Panc1 (cell line): ENCODE measurements at regions not wholly inside any gene's neighbourhood (a gene's known extent, or its start where the extent isn't known, plus 50 kb on each side); places are given as distances from the start of the nearest gene placed in this dataset.
"Not testable (repeated sequence)": the region's sequence is repeated elsewhere in the genome, so short reads cannot be mapped to it uniquely, and the experiment has no call there.

Experiments used
- ATAC-seq: fragments of 200-7000 bp; cut with Tn5 transposase; 2 replicates; pipeline ENCODE4 v1.9.1; 2020; ENCODE audit warnings: mild to moderate bottlenecking, moderate library complexity
- BruUV-seq: library from RNA; stranded (reverse); fragments of 400-500 nt; replicated peaks from 2 replicates; lab custom pipeline; 2021; lab: Mats Ljungman, UMichigan
- CTCF ChIA-PET: fragments of 300-600 bp; sonication (Branson Sonifier 250); formaldehyde crosslinking; loops from one replicate; lab custom pipeline; 2022; ENCODE audit warnings: antibody characterized with exemption; lab: Charles Lee
- POLR2A ChIA-PET: fragments of 300-600 bp; sonication (Branson Sonifier 250); formaldehyde crosslinking; loops from one replicate; lab custom pipeline; 2022; ENCODE audit warnings: antibody characterized with exemption; lab: Charles Lee
- DNase-seq: peaks from one replicate; pipeline ENCODE4 v3.0.0-alpha.2; 2010; ENCODE audit warnings: low read depth, low spot score
- H3K27ac ChIP-seq: 2 replicates; pipeline ENCODE4 v1.5.1; 2011; ENCODE audit warnings: mild to moderate bottlenecking, low read length, inconsistent platforms
- H3K27me3 ChIP-seq: fragments of 200-500 bp; sonication (Bioruptor generic); 2 replicates; pipeline ENCODE4 v1.6.0; 2014; ENCODE audit warnings: low read length, inconsistent platforms; ENCODE audit not compliant: control insufficient read depth, insufficient read depth
- H3K36me3 ChIP-seq: fragments of 200-500 bp; sonication (Bioruptor generic); 2 replicates; pipeline ENCODE4 v1.5.1; 2014; ENCODE audit warnings: inconsistent platforms, mild to moderate bottlenecking, low read length, moderate library complexity; ENCODE audit not compliant: control insufficient read depth, insufficient read depth
- H3K4me1 ChIP-seq: 2 replicates; pipeline ENCODE4 v1.5.1; 2011; ENCODE audit warnings: inconsistent platforms, mild to moderate bottlenecking, low read length, moderate library complexity; ENCODE audit not compliant: control insufficient read depth, insufficient read depth
- H3K4me3 ChIP-seq, 2 experiments: 2 replicates each; pipeline ENCODE4 v1.5.1; 2011 to 2012; ENCODE audit warnings: low read depth in 2 of 2, low read length in 2 of 2, mild to moderate bottlenecking in 2 of 2, inconsistent platforms in 1 of 2, moderate library complexity in 1 of 2
- H3K9me3 ChIP-seq: fragments of 200-500 bp; sonication (Bioruptor generic); 2 replicates; pipeline ENCODE4 v1.5.1; 2014; ENCODE audit warnings: low read depth, mild to moderate bottlenecking, inconsistent platforms, low read length, moderate library complexity; ENCODE audit not compliant: control insufficient read depth, insufficient read depth
- POLR2AphosphoS5 ChIP-seq: IDR thresholded peaks from 2 replicates; pipeline ENCODE4 v1.6.1; 2012; ENCODE audit warnings: mild to moderate bottlenecking, low read depth, low read length, moderate library complexity
- SIN3A ChIP-seq: IDR thresholded peaks from 2 replicates; pipeline ENCODE4 v1.6.1; 2012; ENCODE audit warnings: low read depth, mild to moderate bottlenecking, low read length, moderate library complexity, borderline replicate concordance; ENCODE audit not compliant: insufficient read depth
- TCF7L2 ChIP-seq: IDR thresholded peaks from 2 replicates; pipeline ENCODE4 v1.6.1; 2011; ENCODE audit warnings: mild to moderate bottlenecking, low read depth, low read length, inconsistent platforms
- in situ Hi-C: cut with HindIII; loops from 2 replicates; pipeline ENCODE4 v1.10.0; 2016; ENCODE audit warnings: low sequenced_read_pairs, low pct_unique_long_range_greater_than_20kb
- intact Hi-C: fragments of 100-400 bp; cut with micrococcal nuclease; formaldehyde crosslinking; loops from one replicate; pipeline ENCODE4 v1.10.0; 2022; ENCODE audit not compliant: unreplicated experiment
- TF ChIP-seq, protein P1 (sequence below): fragments of 450-650 bp; IDR thresholded peaks from 2 replicates; pipeline ENCODE4 v1.5.1; 2017; ENCODE audit warnings: mild to moderate bottlenecking
- TF ChIP-seq, protein P2 (sequence below), 2 experiments: IDR thresholded peaks; 2 replicates each; pipeline ENCODE4 v1.6.1; 2011 to 2012; ENCODE audit warnings: low read depth in 2 of 2, control low read depth in 1 of 2, low read length in 1 of 2, mild to moderate bottlenecking in 1 of 2, moderate library complexity in 1 of 2; ENCODE audit not compliant: insufficient read depth in 1 of 2

DNA sequence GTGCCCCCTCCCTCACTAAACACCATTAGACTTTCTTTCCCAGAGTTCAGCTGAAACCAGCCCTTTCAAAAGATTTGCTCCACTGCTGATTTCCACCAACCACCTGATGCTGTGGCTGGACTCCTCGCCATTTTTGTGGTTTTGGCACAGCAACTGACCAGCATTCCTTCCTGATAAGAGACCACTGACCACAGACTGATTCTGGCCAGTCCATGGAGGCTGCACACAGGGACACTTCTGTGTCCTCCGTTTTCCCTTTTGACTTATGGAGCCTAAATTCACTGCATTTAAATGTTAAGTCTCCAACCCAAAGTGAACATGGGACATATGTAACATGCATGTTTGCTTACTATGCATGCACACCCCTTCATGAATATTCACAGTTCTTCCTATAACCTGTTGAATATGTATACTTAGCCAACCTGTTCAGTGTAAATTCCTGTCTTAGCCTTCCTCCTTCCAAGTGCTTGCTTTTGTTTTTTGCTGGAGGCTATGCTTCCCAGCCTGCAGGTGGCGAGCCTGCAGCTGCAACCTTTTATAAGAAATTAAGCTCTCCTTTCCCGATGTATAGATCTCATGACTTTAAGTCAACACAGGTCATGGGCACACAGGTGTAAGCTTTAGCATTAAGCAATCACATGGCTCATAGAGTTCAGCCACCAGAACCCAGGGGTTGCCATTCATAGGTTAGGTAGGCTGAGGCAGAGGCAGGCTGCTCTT, 78.7 kb downstream of the ACTL7B start:
- no TSS peak for BruUV-seq
- Histone ChIP-seq H3K9me3 (no peaks in the 10 kb centered on the region), H3K36me3 (no peaks in the 10 kb centered on the region), H3K27ac (no peak overlapping the region), H3K27me3 (no peaks in the 10 kb centered on the region; the same call in 1 of the 2 replicates), H3K4me1 (no peaks in the 10 kb centered on the region), H3K4me3 (no peak overlapping the region)
- intact Hi-C loops: no loop called here
- ChIA-PET POLR2A (interaction anchor here (0.6 kb wide), 1 partner anchor 290 kb away, joined by 3 read pairs; no protein-coding TSS in a partner anchor), CTCF (no interaction called here)
- in situ Hi-C loops: no loop called here
- ATAC-seq: no peak
- TF ChIP-seq, protein P1, sequence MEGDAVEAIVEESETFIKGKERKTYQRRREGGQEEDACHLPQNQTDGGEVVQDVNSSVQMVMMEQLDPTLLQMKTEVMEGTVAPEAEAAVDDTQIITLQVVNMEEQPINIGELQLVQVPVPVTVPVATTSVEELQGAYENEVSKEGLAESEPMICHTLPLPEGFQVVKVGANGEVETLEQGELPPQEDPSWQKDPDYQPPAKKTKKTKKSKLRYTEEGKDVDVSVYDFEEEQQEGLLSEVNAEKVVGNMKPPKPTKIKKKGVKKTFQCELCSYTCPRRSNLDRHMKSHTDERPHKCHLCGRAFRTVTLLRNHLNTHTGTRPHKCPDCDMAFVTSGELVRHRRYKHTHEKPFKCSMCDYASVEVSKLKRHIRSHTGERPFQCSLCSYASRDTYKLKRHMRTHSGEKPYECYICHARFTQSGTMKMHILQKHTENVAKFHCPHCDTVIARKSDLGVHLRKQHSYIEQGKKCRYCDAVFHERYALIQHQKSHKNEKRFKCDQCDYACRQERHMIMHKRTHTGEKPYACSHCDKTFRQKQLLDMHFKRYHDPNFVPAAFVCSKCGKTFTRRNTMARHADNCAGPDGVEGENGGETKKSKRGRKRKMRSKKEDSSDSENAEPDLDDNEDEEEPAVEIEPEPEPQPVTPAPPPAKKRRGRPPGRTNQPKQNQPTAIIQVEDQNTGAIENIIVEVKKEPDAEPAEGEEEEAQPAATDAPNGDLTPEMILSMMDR: 0 out of 2 replicates have a peak, but pooled peaks have one; percentile 13
- TF ChIP-seq TCF7L2: no peak
- no peak for DNase-seq

DNA sequence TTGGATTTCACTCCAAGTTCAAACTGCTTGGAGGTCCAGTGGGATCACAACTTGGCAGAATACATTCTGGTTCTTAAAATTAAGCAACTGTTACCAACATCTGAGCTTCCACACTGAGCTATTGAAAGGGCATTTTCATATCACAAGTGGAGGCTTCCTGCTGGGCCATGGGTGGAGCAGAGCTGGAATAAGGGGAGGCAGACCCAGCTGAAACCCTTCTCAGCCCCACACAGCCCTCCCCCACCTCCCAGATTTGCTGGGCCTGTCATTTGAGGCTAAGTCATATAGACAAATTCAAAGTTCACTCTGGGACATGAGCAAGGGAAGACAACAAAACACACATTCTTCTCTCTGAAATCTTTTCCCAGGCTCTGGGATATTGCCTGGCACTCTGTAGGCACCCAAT, 79.9 kb downstream of the ACTL7B start:
- Histone ChIP-seq H3K4me1 (no peaks in the 10 kb centered on the region), H3K9me3 (no peaks in the 10 kb centered on the region), H3K27me3 (no peaks in the 10 kb centered on the region; the same call in 1 of the 2 replicates), H3K36me3 (no peaks in the 10 kb centered on the region), H3K4me3 (no peak overlapping the region), H3K27ac (no peak overlapping the region)
- no TSS peak for BruUV-seq
- ChIA-PET POLR2A (interaction anchor here (0.6 kb wide), 1 partner anchor 1362 kb away, joined by 7 read pairs; no protein-coding TSS in a partner anchor), CTCF (no interaction called here)
- in situ Hi-C loops: no loop called here
- no peak for ATAC-seq
- DNase-seq: no peak
- TF ChIP-seq POLR2AphosphoS5: no peak
- TF ChIP-seq, protein P2, sequence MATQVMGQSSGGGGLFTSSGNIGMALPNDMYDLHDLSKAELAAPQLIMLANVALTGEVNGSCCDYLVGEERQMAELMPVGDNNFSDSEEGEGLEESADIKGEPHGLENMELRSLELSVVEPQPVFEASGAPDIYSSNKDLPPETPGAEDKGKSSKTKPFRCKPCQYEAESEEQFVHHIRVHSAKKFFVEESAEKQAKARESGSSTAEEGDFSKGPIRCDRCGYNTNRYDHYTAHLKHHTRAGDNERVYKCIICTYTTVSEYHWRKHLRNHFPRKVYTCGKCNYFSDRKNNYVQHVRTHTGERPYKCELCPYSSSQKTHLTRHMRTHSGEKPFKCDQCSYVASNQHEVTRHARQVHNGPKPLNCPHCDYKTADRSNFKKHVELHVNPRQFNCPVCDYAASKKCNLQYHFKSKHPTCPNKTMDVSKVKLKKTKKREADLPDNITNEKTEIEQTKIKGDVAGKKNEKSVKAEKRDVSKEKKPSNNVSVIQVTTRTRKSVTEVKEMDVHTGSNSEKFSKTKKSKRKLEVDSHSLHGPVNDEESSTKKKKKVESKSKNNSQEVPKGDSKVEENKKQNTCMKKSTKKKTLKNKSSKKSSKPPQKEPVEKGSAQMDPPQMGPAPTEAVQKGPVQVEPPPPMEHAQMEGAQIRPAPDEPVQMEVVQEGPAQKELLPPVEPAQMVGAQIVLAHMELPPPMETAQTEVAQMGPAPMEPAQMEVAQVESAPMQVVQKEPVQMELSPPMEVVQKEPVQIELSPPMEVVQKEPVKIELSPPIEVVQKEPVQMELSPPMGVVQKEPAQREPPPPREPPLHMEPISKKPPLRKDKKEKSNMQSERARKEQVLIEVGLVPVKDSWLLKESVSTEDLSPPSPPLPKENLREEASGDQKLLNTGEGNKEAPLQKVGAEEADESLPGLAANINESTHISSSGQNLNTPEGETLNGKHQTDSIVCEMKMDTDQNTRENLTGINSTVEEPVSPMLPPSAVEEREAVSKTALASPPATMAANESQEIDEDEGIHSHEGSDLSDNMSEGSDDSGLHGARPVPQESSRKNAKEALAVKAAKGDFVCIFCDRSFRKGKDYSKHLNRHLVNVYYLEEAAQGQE (IDR thresholded peaks at IDR 0.05; ENCODE audit: insufficient read depth in 1 of 2, low read depth in 2 of 2, low read length in 1 of 2): no peak
- TF ChIP-seq SIN3A: no peak
- no peak for TF ChIP-seq TCF7L2
- TF ChIP-seq, protein P1: no peak
- intact Hi-C loops: no loop called here

DNA sequence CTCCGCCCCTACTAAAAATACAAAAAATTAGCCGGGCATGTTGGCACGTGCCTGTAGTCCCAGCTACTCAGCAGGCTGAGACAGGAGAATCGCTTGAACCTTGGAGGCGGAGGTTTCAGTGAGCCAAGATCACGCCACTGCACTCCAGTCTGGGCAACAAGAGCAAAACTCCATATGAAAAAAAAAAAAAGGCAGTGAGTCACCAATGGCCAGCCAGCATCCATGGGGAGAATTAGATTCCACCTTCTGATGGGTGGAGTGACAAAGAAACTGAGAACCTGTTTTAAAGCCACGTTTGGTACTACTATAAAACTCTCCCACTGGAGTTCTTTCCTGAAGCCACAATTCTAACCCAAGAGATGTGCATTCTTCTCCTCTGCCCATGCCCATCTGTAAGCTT, 81.7 kb downstream of the ACTL7B start:
- DNase-seq, H3K27ac ChIP-seq, intact Hi-C loops, POLR2A ChIA-PET, H3K36me3 ChIP-seq, H3K4me3 ChIP-seq, BruUV-seq, H3K27me3 ChIP-seq, ATAC-seq, H3K9me3 ChIP-seq, H3K4me1 ChIP-seq, CTCF ChIA-PET, in situ Hi-C loops: not testable (repeated sequence)
